Caco-2 (cell line): ENCODE measurements at regions not wholly inside any gene's neighbourhood (a gene's known extent, or its start where the extent isn't known, plus 50 kb on each side); places are given as distances from the start of the nearest gene placed in this dataset.

Experiments used
- BruUV-seq: library from RNA; stranded (reverse); fragments of 400-500 nt; replicated peaks from 2 replicates; lab custom pipeline; 2021; lab: Mats Ljungman, UMichigan
- CTCF ChIA-PET: fragments of 300-600 bp; sonication (Branson Sonifier 250); formaldehyde crosslinking; loops from one replicate; lab custom pipeline; 2022; ENCODE audit warnings: antibody characterized with exemption; lab: Charles Lee
- POLR2A ChIA-PET: fragments of 300-600 bp; sonication (Branson Sonifier 250); formaldehyde crosslinking; loops from one replicate; lab custom pipeline; 2022; ENCODE audit warnings: antibody characterized with exemption; lab: Charles Lee
- DNase-seq, 2 experiments: peaks; one replicate each; pipeline versions ENCODE4 v3.0.0 to v3.0.0-alpha.2; 2020 to 2022
- H3K27me3 ChIP-seq: replicated peaks from 2 replicates; pipeline ENCODE4 v1.6.0; 2011; ENCODE audit warnings: low read length; ENCODE audit not compliant: control insufficient read depth, insufficient read depth
- H3K36me3 ChIP-seq: 2 replicates; pipeline ENCODE4 v1.5.1; 2011; ENCODE audit warnings: low read length; ENCODE audit not compliant: control insufficient read depth, insufficient read depth
- H3K4me1 ChIP-seq: fragments of 250-450 bp; sonication (Bioruptor Pico); 2 replicates; pipeline ENCODE4 v1.5.1; 2020; ENCODE audit warnings: mild to moderate bottlenecking
- H3K4me3 ChIP-seq: 2 replicates; pipeline ENCODE4 v1.5.1; 2011; ENCODE audit warnings: low read depth, mild to moderate bottlenecking, control low read depth, low read length
- H3K9me3 ChIP-seq: fragments of 250-450 bp; sonication (Bioruptor Pico); 2 replicates; pipeline ENCODE4 v1.5.1; 2020; ENCODE audit warnings: mild to moderate bottlenecking, moderate library complexity
- H3K27ac Mint-ChIP-seq: one replicate; pipeline ENCODE4 v1.8.0; 2022; ENCODE audit warnings: mixed read lengths; ENCODE audit not compliant: unreplicated experiment
- H3K27me3 Mint-ChIP-seq: one replicate; pipeline ENCODE4 v1.8.0; 2022; ENCODE audit warnings: mixed read lengths; ENCODE audit not compliant: insufficient read depth, unreplicated experiment
- H3K36me3 Mint-ChIP-seq: one replicate; pipeline ENCODE4 v1.8.0; 2022; ENCODE audit warnings: mild to moderate bottlenecking, mixed read lengths; ENCODE audit not compliant: insufficient read depth, unreplicated experiment
- H3K4me1 Mint-ChIP-seq: one replicate; pipeline ENCODE4 v1.8.0; 2022; ENCODE audit warnings: low read depth, mixed read lengths; ENCODE audit not compliant: unreplicated experiment
- H3K4me3 Mint-ChIP-seq: one replicate; pipeline ENCODE4 v1.8.0; 2022; ENCODE audit warnings: mild to moderate bottlenecking, moderate library complexity, mixed read lengths; ENCODE audit not compliant: unreplicated experiment
- H3K9me3 Mint-ChIP-seq: one replicate; pipeline ENCODE4 v1.8.0; 2022; ENCODE audit warnings: mixed read lengths; ENCODE audit not compliant: unreplicated experiment
- intact Hi-C: fragments of 100-400 bp; cut with micrococcal nuclease; formaldehyde crosslinking; loops from one replicate; pipeline ENCODE4 v1.10.0; 2022; ENCODE audit not compliant: unreplicated experiment
- TF ChIP-seq, protein P1 (sequence below), 2 experiments: fragments of 200-600 bp in 1 of 2; IDR thresholded peaks; 1 replicate in 1 of 2; 2 replicates in 1 of 2; pipeline versions ENCODE4 v1.5.1 to v1.8.0; 2011 to 2022; ENCODE audit warnings: antibody characterized with exemption in 1 of 2, control low read depth in 1 of 2, inconsistent platforms in 1 of 2, low read depth in 1 of 2, low read length in 1 of 2, mild to moderate bottlenecking in 1 of 2, moderate library complexity in 1 of 2; ENCODE audit not compliant: insufficient read depth in 1 of 2, severe bottlenecking in 1 of 2, unreplicated experiment in 1 of 2

GRCh38 chr3:86838927-86839326 lies 152.0 kb downstream of the VGLL3 start:
- DNase-seq, result no peak
- Mint-ChIP-seq H3K27ac (no peak overlapping the region), H3K4me3 (no peak overlapping the region), H3K4me1 (no peaks in the 10 kb centered on the region), H3K9me3 (no peaks in the 10 kb centered on the region), H3K36me3 (no peaks in the 10 kb centered on the region), H3K27me3 (no peaks in the 10 kb centered on the region)
- POLR2A ChIA-PET, result no interaction called here
- H3K27me3 ChIP-seq, result no peaks in the 10 kb centered on the region
- no peaks in the 10 kb centered on the region for H3K36me3 ChIP-seq
- TF ChIP-seq, protein P1, sequence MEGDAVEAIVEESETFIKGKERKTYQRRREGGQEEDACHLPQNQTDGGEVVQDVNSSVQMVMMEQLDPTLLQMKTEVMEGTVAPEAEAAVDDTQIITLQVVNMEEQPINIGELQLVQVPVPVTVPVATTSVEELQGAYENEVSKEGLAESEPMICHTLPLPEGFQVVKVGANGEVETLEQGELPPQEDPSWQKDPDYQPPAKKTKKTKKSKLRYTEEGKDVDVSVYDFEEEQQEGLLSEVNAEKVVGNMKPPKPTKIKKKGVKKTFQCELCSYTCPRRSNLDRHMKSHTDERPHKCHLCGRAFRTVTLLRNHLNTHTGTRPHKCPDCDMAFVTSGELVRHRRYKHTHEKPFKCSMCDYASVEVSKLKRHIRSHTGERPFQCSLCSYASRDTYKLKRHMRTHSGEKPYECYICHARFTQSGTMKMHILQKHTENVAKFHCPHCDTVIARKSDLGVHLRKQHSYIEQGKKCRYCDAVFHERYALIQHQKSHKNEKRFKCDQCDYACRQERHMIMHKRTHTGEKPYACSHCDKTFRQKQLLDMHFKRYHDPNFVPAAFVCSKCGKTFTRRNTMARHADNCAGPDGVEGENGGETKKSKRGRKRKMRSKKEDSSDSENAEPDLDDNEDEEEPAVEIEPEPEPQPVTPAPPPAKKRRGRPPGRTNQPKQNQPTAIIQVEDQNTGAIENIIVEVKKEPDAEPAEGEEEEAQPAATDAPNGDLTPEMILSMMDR (IDR thresholded peaks at IDR 0.05; ENCODE audit: insufficient read depth in 1 of 2, low read depth in 1 of 2, low read length in 1 of 2, severe bottlenecking in 1 of 2, unreplicated experiment in 1 of 2), result no peak
- H3K4me3 ChIP-seq, result no peak overlapping the region
- no TSS peak for BruUV-seq
- CTCF ChIA-PET, result no interaction called here
- intact Hi-C loops, result no loop called here
- H3K4me1 ChIP-seq, result no peaks in the 10 kb centered on the region
- no peaks in the 10 kb centered on the region for H3K9me3 ChIP-seq

GRCh38 chr3:86837871-86838270 lies 153.1 kb downstream of the VGLL3 start:
- H3K4me1 ChIP-seq, result no peaks in the 10 kb centered on the region
- intact Hi-C loops, result no loop called here
- Mint-ChIP-seq H3K27ac (no peak overlapping the region), H3K36me3 (no peaks in the 10 kb centered on the region), H3K4me1 (no peaks in the 10 kb centered on the region), H3K27me3 (peaks cover 2% of the 10 kb centered on the region), H3K9me3 (no peaks in the 10 kb centered on the region), H3K4me3 (no peak overlapping the region)
- no peaks in the 10 kb centered on the region for H3K27me3 ChIP-seq
- H3K36me3 ChIP-seq, result no peaks in the 10 kb centered on the region
- no peak for DNase-seq
- H3K9me3 ChIP-seq, result no peaks in the 10 kb centered on the region
- BruUV-seq, result no TSS peak
- ChIA-PET POLR2A (no interaction called here), CTCF (no interaction called here)
- TF ChIP-seq, protein P1 (IDR thresholded peaks at IDR 0.05; ENCODE audit: insufficient read depth in 1 of 2, low read depth in 1 of 2, low read length in 1 of 2, severe bottlenecking in 1 of 2, unreplicated experiment in 1 of 2), result no peak
- H3K4me3 ChIP-seq, result no peak overlapping the region

DNA sequence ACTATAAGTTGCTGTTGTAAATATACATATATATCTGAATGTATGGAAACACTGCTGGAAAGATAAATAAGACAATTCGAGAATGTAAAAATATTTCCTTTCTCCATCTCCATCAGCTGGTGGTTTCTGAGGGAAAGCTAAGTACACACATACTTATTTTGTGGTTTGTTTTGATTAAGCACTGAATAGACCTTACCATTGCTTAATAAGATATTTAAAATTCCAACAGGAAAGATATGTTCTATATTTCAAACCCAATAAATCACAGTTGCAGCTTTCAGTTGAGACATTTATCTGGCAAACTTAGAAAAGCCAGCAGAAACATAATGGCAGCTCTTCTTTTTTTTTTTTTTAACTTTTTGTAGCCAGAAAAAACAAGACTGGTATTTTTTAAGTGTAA lies 160.4 kb downstream of the VGLL3 start:
- intact Hi-C loops, result no loop called here
- no peaks in the 10 kb centered on the region for H3K36me3 Mint-ChIP-seq
- no peaks in the 10 kb centered on the region for H3K4me1 Mint-ChIP-seq
- peaks cover 6% of the 10 kb centered on the region for H3K27me3 Mint-ChIP-seq
- CTCF ChIA-PET, result no interaction called here
- Histone ChIP-seq H3K4me3 (no peak overlapping the region), H3K4me1 (no peaks in the 10 kb centered on the region), H3K9me3 (no peaks in the 10 kb centered on the region), H3K36me3 (no peaks in the 10 kb centered on the region), H3K27me3 (no peaks in the 10 kb centered on the region)
- H3K4me3 Mint-ChIP-seq, result no peak overlapping the region
- no peaks in the 10 kb centered on the region for H3K9me3 Mint-ChIP-seq
- no TSS peak for BruUV-seq
- POLR2A ChIA-PET, result no interaction called here
- no peak overlapping the region for H3K27ac Mint-ChIP-seq
- TF ChIP-seq, protein P1 (IDR thresholded peaks at IDR 0.05; ENCODE audit: insufficient read depth in 1 of 2, low read depth in 1 of 2, low read length in 1 of 2, severe bottlenecking in 1 of 2, unreplicated experiment in 1 of 2), result no peak
- no peak for DNase-seq
